Activated naive CD8-positive, alpha-beta T cell treated with anti-CD3 and anti-CD28 coated beads for 36 hours (primary cell): ENCODE measurements at regions not wholly inside any gene's neighbourhood (a gene's known extent, or its start where the extent isn't known, plus 50 kb on each side); places are given as distances from the start of the nearest gene placed in this dataset.

ENCODE experiments used
- DNase-seq: peaks from one replicate; pipeline ENCODE4 v3.0.0; 2021
- H3K27ac Mint-ChIP-seq: one replicate; pipeline ENCODE4 v1.8.0; 2022; ENCODE audit warnings: mild to moderate bottlenecking, moderate library complexity, mixed read lengths
- H3K27me3 Mint-ChIP-seq: one replicate; pipeline ENCODE4 v1.8.0; 2022; ENCODE audit warnings: mild to moderate bottlenecking, mixed read lengths
- H3K36me3 Mint-ChIP-seq: one replicate; pipeline ENCODE4 v1.8.0; 2021; ENCODE audit warnings: mild to moderate bottlenecking, mixed read lengths
- H3K4me1 Mint-ChIP-seq: one replicate; pipeline ENCODE4 v1.8.0; 2021; ENCODE audit warnings: mixed read lengths
- H3K4me3 Mint-ChIP-seq: one replicate; pipeline ENCODE4 v1.8.0; 2022; ENCODE audit warnings: mild to moderate bottlenecking, moderate library complexity, mixed read lengths
- H3K9me3 Mint-ChIP-seq: one replicate; pipeline ENCODE4 v1.8.0; 2022; ENCODE audit warnings: mixed read lengths

DNA sequence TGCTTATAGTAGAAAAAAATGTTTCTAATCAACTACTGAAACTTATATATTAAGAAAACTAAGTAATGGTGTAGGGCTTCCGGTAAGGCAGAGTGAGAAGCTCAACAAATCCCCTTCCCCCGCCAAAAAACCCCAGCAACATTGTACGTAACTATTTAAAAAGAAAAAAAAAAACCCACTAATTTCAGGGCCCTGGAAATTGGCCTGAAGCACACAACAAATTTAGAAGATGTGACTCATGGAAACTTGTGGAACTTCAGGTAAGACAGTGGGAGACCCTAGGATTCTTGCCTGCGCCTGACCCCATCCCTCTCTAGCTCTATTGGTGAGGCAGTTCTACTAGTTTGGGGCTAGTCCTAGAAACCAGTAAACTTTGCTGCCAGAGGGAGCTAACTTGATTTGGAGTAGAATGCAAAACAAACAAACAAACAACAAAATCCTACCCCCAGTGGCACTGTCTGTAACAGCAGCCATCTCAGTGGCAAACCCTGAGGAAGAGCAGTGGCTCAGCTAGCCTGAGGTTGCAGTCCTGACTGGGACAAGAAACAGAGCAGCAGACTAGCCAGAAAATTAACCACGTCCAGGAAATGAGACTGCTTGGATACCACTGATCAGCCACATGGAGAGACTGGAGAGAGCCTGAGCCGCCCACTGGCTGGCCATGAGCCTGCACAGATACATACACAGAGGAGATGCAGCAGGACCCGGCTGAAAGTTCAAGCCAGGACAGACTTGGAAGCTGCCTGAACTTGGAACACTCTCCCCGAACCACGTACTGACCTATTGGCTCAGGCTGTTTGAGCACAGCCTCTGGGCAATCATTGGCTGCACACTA, 135.1 kb downstream of the TBXT start:
- no peak overlapping the region for H3K27ac Mint-ChIP-seq
- no peaks in the 10 kb centered on the region for H3K36me3 Mint-ChIP-seq
- H3K4me1 Mint-ChIP-seq, result no peaks in the 10 kb centered on the region
- H3K4me3 Mint-ChIP-seq, result no peak overlapping the region
- DNase-seq, result no peak
- H3K27me3 Mint-ChIP-seq, result peaks cover 4% of the 10 kb centered on the region
- peaks cover 3% of the 10 kb centered on the region for H3K9me3 Mint-ChIP-seq

DNA sequence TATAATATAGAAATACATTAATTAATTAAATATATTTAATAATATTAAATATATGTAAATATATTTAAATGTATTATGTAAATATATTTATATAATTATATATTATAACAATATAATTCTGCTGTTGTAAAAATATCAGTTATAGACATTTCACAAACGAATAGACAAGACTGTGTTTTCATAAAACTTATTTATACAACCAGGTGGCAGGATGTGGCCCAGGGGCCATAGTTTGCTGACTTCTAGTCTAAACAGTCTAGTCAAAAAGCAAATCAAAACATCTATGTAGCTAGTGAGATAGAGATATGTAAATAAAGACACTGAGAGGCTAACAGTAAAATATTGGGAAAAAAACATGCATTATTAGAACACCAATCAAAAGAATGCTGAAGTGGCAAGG, 136.4 kb downstream of the TBXT start:
- Mint-ChIP-seq H3K9me3 (no peaks in the 10 kb centered on the region), H3K4me1 (no peaks in the 10 kb centered on the region), H3K27ac (no peak overlapping the region), H3K4me3 (no peak overlapping the region), H3K27me3 (no peaks in the 10 kb centered on the region), H3K36me3 (no peaks in the 10 kb centered on the region)
- no peak for DNase-seq

DNA sequence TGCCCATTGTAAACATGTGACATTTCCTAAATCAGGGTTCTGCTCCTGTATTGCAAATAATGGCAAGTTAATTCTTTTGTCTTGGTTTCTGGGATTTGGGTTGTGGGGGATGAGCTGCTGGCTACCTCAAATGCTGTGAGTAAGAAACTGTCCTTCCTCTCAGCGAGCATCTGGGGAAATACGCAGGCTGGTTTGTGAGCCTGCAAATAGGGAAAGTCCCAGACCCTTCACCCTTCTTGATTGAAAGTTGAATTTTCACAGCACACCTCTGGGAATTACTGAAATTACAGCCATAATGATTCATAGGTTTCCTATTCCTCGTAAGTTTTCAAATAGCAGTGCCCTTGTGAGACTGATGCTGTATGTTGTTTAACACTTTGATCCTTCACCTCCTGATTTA, 138.1 kb downstream of the TBXT start:
- Mint-ChIP-seq H3K4me1 (no peaks in the 10 kb centered on the region), H3K9me3 (no peaks in the 10 kb centered on the region), H3K4me3 (no peak overlapping the region), H3K27ac (no peak overlapping the region), H3K27me3 (peaks cover 3% of the 10 kb centered on the region), H3K36me3 (no peaks in the 10 kb centered on the region)
- DNase-seq, result no peak

DNA sequence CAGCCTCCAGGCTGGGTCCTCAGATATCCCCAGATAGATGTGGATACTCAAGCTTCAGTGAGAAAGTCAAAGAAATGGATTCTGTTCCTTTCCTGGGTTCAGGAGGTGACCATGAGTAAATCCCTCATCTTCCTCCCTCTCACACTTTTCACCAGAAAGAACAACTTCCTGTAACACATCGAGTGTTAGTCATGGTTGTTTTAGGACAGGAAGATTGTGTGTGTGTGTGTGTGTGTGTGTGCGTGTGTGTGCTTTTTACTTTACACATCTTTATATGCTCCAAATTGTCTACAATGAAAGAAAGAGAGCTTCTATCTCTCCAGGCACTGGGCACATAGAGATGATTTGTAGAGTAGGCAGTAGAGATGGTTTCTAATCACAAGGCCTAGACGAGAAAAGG, 139.9 kb downstream of the TBXT start:
- Mint-ChIP-seq H3K4me3 (no peak overlapping the region), H3K9me3 (peaks cover 1% of the 10 kb centered on the region), H3K4me1 (no peaks in the 10 kb centered on the region), H3K27me3 (peaks cover 3% of the 10 kb centered on the region), H3K36me3 (no peaks in the 10 kb centered on the region), H3K27ac (no peak overlapping the region)
- no peak for DNase-seq

DNA sequence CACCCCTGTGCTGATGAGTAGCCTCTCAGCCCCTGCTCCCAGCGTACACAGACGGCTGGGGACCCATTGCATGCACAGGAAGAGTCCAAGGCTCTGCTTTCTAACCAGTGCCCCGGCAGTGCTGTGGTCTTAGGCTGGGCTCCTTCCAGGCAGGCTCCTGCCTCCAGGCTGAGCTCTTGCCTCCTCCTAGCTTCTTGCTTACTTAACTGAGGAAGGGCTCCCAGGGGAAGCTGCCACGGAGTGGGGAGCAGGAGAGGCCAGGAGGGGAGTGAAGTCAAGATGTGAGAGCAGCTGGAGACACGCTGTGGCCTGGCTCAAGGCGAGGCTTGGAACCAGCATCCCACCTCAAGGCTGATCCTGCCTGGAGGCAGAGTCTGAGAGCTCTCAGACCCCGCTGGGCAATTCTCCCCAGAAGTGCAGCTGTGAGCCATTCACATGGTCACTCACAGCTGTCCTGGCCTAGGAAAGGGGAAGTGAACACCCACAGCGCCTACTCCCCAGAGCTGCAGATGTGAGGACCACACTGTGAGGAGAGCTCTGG, 141.0 kb downstream of the TBXT start:
- H3K4me1 Mint-ChIP-seq, result no peaks in the 10 kb centered on the region
- peaks cover 1% of the 10 kb centered on the region for H3K9me3 Mint-ChIP-seq
- H3K36me3 Mint-ChIP-seq, result no peaks in the 10 kb centered on the region
- H3K27ac Mint-ChIP-seq, result no peak overlapping the region
- H3K27me3 Mint-ChIP-seq, result peaks cover 3% of the 10 kb centered on the region
- H3K4me3 Mint-ChIP-seq, result no peak overlapping the region
- DNase-seq, result no peak

DNA sequence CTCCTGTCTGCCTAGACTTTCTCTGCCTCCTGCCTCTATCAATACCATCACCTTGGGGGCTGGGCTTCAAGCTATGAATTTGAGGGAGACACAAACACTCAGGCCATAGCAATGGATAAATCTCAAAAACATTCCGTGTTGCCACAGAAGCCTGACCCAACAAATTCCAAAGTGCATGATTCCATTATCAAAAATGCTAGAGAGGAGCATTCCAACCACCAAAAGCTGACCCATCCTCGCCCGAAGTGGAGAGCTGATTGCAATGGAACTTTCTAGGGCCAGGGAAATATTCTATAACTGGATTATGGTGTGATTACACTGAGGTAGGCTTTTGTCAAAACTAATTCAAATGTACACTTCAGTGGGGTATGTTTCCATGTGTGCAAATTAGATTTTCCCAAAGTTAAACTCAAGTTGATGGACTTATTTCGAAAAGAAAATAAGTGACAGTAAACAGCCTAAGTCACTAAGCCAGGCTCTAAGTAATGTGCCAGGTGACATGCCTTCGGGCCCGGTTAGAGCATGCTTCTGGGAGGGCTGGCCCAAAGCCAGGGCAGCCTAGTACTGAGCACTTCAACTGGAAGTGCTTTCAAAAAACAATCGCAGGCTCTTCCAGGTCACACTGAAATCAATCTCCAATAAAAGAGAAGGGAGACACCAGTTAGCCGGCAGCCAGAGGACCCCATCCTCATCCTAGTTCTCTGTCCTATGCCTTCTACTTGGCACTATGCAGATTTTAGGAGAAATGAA, 142.3 kb downstream of the TBXT start:
- Mint-ChIP-seq H3K4me1 (no peaks in the 10 kb centered on the region), H3K27ac (no peak overlapping the region), H3K27me3 (peaks cover 6% of the 10 kb centered on the region), H3K4me3 (no peak overlapping the region), H3K36me3 (no peaks in the 10 kb centered on the region), H3K9me3 (peaks cover 5% of the 10 kb centered on the region)
- no peak for DNase-seq

DNA sequence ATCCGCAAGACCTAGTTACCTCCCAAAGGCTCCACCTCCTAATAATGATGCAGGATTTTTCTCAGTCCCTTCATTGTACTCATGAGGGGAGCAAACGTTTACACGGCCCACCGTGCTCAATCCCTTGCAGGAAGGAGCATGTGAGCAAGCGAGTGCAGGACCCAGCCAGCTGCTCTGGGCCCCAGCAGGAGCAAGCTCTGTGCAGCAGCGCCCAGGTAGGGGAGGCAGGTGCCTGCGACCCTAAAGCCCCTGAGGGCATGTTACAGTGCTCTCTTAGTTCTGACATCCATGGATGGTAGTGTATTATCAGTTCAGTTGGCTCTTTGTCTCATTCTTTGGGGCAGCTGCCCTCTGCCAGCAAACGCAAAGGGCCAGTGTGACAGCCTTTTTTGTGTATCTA, 143.4 kb downstream of the TBXT start:
- Mint-ChIP-seq H3K27ac (no peak overlapping the region), H3K4me1 (no peaks in the 10 kb centered on the region), H3K36me3 (no peaks in the 10 kb centered on the region), H3K4me3 (no peak overlapping the region), H3K27me3 (peaks cover 10% of the 10 kb centered on the region), H3K9me3 (peaks cover 5% of the 10 kb centered on the region)
- DNase-seq, result no peak

DNA sequence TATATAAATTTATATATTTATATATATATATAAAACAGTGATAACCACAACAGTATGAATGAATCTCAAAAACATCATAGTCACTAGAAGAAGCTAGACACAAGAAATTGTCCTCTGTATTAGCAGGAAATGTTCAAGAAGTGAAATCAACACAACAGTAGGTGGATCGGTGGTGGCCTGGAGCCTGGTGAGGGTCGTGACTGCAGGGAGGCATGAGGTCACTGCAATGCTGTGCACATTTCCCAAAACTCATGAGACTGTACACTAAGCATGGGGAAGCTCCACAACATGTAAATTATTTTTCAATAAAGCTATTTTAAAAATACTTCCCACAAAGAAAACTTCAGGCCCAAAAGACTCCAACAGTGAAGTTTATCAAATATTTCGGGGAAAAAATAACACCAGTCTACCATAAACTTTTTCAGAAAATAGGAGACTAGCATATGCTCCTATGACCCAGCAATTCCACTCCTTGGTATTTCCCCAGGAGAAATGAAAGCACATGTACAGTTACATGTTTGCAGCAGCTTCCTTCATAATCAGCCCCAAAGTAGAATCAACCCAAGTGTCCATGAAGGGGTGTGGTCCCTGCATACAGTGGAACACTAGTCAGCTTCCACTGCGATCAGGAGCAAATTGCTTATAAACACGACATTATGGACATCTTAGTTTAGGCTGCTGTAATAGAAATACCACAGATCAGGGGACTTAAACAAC, 144.2 kb downstream of the TBXT start:
- Mint-ChIP-seq H3K27ac (no peak overlapping the region), H3K27me3 (peaks cover 11% of the 10 kb centered on the region), H3K9me3 (peaks cover 5% of the 10 kb centered on the region), H3K36me3 (no peaks in the 10 kb centered on the region), H3K4me3 (no peak overlapping the region), H3K4me1 (no peaks in the 10 kb centered on the region)
- DNase-seq, result no peak

DNA sequence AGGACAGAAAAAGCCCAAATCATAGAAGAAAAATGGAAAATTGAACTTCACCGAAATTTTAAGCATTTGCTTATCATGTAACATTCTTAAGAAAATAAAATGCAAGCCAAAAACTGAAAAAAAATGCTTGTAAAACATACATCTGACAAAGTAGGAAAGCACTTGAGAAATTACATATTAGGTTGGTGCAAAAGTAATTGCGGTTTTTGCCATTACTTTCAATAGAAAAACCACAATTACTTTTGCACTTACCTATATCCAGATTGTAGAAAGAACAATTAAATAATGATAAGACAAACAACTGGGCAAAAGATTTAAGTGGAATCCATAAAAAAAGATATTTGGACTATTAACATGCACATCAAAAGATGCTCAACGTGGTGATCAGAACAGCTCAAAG, 146.2 kb downstream of the TBXT start:
- Mint-ChIP-seq H3K4me3 (no peak overlapping the region), H3K27me3 (peaks cover 11% of the 10 kb centered on the region), H3K4me1 (no peaks in the 10 kb centered on the region), H3K27ac (no peak overlapping the region), H3K9me3 (peaks cover 14% of the 10 kb centered on the region), H3K36me3 (no peaks in the 10 kb centered on the region)
- DNase-seq, result no peak

DNA sequence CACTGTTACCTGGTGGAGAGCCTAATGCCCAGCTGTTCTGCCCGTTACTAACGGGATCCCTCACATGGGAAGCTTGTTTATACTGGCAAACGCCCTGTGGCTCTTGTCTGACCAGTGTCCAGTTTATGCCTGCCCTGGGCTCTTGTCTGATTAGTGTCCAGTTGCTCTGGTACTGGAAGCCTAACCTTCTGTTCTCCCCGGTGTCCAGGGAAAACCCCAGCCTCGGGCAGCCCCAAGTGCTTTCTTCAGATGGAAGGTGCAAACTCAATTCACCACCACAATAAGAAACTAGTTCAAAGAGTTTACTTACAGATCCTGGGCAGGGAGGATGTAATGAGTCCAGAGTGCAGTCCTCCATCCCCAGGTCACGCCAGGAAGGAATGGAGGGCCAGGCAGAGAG, 148.4 kb downstream of the TBXT start:
- H3K36me3 Mint-ChIP-seq, result no peaks in the 10 kb centered on the region
- DNase-seq, result no peak
- peaks cover 15% of the 10 kb centered on the region for H3K9me3 Mint-ChIP-seq
- H3K4me1 Mint-ChIP-seq, result no peaks in the 10 kb centered on the region
- H3K27me3 Mint-ChIP-seq, result peaks cover 8% of the 10 kb centered on the region
- no peak overlapping the region for H3K27ac Mint-ChIP-seq
- H3K4me3 Mint-ChIP-seq, result no peak overlapping the region

DNA sequence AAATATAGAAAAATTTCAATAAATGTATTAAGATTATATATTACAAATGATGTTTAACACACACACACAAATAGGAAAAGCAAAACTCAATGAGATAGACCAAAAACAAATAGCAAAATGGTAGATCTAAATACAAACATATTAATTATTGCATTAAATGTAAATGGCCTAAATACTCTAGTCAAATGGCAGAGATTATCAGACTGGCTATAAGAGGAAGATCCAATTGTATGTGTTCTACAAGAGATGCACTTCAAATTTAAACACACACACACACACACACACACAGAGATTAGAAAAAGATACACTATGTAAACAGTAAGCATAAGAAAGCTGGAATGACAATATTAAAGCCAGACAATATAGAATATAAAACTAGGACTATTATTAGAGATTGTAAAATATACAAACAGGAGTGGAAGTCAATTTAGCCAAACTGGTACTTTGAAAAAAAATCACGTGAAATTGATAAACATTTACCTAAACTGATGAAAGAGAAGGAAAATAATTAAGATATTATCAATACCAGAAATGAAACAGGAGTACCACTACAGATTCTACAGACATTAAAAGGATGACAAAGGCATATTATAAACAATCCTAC, 150.5 kb downstream of the TBXT start:
- no peak overlapping the region for H3K4me3 Mint-ChIP-seq
- H3K27me3 Mint-ChIP-seq, result peaks cover 10% of the 10 kb centered on the region
- H3K36me3 Mint-ChIP-seq, result no peaks in the 10 kb centered on the region
- H3K4me1 Mint-ChIP-seq, result no peaks in the 10 kb centered on the region
- H3K9me3 Mint-ChIP-seq, result peaks cover 15% of the 10 kb centered on the region
- no peak overlapping the region for H3K27ac Mint-ChIP-seq
- no peak for DNase-seq

DNA sequence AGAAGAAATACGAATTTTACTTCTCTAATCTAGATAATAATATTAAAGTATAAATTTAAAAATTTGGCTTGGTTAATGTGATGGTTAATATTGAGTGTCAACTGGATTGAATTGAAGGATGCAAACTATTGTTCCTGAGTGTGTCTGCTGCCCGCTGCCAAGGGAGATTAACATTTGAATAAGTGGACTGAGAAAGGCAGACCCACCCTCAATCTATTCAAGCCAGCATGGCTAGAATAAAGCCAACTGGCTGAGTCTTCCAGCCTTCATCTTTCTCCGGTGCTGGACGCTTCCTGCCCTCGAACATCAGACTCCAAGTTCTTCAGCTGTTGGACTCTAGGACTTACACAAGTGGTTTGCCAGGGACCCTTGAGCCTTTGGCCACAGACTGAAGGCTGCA, 152.7 kb downstream of the TBXT start:
- no peaks in the 10 kb centered on the region for H3K36me3 Mint-ChIP-seq
- no peak overlapping the region for H3K4me3 Mint-ChIP-seq
- H3K27me3 Mint-ChIP-seq, result peaks cover 25% of the 10 kb centered on the region
- H3K27ac Mint-ChIP-seq, result no peak overlapping the region
- H3K9me3 Mint-ChIP-seq, result peaks cover 12% of the 10 kb centered on the region
- DNase-seq, result no peak
- no peaks in the 10 kb centered on the region for H3K4me1 Mint-ChIP-seq

DNA sequence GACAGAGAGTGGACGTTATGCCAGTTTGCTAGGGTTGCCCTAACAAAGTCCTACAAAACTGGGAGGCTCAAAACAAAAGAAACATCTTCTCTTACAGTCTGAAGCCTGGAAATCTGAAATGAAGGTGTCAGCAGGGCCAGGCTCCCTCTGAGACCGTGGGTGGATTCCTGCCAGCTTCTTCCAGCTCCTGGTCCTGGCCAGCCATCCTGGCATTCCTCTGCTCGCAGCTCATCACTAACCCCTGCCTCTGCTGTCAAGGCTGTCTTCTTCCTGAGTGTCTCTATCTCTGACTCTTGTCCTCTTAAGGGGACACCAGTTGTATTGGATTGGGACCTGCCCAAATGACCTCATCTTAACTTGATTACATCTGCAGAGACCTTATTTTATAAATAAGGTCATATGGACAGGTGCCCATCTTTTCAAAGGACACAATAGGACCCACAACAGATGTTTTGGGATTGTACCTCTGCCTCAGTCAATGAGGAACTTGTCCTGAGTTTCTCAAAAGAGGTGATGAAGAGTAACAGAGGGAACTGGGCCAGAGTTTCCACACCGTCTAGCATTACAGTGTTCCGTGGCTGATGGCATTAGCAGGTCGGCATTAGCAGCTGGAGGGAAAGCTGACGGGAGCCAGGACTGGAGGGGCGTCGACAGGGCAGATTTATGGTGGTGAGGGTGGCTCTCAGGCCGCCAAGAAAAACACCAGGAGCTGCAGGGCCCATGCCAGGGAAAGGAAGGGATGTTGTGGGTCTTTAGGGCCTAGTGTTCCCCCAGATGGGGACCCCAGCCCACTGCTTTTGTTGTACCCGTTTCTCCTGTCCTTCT, 157.3 kb downstream of the TBXT start:
- Mint-ChIP-seq H3K9me3 (no peaks in the 10 kb centered on the region), H3K36me3 (no peaks in the 10 kb centered on the region)

DNA sequence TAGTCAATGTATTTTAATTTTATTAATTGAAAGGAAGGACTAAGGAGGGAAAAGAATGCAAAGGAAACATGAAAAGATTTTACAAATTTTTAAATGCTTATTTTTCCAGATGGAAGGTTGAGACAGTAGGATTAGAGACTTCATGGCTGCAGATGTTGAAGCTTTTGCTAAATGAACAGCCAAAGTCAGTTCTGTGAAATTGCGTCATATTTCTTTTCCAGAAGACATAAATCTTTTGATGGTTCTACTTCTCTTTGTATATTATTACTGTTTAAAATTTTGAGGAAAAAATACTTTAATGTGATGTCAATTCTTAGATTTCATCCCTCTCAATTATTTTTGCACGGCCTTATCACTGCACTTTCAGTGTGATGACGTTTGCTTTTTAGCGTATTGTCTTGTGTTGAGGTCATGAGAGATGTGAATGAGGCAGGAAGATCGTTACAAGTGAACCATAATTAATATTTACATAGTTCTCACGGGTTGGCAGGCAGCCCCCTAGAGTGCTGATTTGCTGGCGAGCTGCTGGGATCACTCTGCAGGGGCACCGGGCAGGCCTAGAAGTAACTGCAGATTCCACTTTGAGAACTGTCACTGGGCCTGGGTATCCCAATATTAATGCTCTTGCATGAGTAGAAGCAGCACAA, 158.1 kb downstream of the TBXT start:
- H3K27me3 Mint-ChIP-seq, result peaks cover 68% of the 10 kb centered on the region
- no peaks in the 10 kb centered on the region for H3K36me3 Mint-ChIP-seq
- no peaks in the 10 kb centered on the region for H3K9me3 Mint-ChIP-seq
- DNase-seq, result no peak
- H3K4me1 Mint-ChIP-seq, result peaks cover 4% of the 10 kb centered on the region
- no peak overlapping the region for H3K27ac Mint-ChIP-seq
- no peak overlapping the region for H3K4me3 Mint-ChIP-seq

More for the DNA sequence above, 157.3 kb downstream of the TBXT start:
- Mint-ChIP-seq H3K4me1 (peaks cover 4% of the 10 kb centered on the region), H3K27me3 (peaks cover 60% of the 10 kb centered on the region), H3K27ac (no peak overlapping the region), H3K4me3 (no peak overlapping the region)
- DNase-seq, result no peak
